CD4-positive, alpha-beta T cell treated with Interleukin-17A for 1 hour (primary cell): ENCODE measurements at regions not wholly inside any gene's neighbourhood (a gene's known extent, or its start where the extent isn't known, plus 50 kb on each side); places are given as distances from the start of the nearest gene placed in this dataset.

Experiments used
- DNase-seq: peaks from one replicate; pipeline ENCODE4 v3.0.0-alpha.2; 2020

DNA sequence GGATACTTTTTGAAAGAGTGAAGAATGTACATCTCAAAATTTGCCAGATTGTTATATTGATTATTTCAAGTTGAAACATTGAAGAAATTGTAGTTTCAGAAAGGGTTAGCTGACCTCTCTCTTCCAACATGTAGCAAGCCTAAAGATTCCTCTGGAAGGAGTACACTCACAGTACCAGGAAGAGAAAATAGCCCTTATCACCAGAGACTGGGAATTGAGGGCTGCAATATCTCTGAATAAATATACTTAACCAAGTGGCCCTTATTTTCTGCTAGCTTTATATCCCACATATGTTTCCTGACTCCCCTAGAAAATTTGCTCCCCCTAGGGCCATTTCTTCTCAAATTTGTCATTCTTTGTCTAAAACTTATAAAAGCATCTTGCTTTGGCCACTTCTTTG, 332.2 kb downstream of the GASK1B start:
- DNase-seq: no peak

DNA sequence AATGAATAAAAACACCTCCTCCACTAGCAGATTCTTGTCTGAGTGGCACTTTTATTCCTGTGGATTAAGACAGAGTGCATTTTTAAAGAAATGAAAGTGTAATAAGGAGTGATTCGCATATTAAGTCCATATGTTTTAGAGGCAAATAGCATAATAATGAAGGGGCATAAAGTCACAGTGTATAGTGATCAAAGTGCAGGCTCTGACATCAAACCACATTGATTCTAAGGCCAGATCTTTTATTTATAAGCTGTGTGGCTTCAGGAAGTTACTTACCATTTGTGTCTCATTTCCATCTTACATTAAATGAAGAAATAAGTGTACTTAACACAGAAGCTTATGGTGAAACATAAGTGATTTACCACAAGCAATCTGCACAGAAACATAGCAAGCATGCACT, 332.8 kb downstream of the GASK1B start:
- no peak for DNase-seq

DNA sequence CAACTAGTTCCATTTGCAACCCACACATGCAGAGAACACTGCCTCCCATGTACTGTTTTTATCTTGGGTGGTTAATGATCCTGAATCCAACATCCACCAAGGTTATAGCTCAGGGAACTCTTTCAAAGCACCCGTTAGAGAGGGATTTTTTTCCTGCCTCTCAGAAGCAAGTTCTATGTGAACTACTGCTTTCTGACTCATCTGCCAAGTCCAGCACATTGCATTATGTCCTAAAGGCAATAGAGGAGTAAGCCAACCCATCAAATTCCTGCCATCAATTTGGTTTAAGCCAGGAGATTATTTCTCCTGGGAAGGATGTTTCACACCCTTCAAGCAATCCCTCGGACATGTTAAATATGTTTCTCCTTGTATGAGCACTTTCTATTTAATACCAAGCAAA, 334.5 kb downstream of the GASK1B start:
- no peak for DNase-seq

DNA sequence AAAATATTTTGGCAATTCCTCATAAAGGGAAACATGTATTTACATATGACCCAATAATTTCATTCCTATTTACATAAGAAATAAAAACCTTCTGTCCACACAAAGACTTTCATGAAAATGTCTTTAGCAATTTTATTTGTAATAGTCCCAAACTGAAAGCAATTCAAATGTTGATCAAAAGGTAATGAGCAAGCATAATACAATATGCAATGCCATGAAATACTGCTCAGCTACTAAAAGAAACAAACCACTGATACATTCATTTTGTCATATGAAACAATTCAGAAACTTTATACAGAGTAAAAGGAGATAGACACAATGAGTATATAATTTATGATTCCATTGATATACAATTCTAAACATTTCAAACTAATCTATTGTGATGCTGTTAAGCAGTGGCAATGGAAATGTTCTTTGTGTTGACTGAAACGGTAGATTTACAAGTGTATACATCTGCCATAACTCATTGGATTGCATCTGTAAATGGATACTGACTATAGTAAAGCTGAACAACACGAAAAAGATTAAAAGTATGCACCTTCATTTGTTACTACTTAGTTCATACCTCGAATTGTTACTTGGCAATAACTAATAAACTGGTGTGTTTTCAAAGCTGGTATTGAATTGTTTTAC, 335.6 kb downstream of the GASK1B start:
- DNase-seq: no peak

DNA sequence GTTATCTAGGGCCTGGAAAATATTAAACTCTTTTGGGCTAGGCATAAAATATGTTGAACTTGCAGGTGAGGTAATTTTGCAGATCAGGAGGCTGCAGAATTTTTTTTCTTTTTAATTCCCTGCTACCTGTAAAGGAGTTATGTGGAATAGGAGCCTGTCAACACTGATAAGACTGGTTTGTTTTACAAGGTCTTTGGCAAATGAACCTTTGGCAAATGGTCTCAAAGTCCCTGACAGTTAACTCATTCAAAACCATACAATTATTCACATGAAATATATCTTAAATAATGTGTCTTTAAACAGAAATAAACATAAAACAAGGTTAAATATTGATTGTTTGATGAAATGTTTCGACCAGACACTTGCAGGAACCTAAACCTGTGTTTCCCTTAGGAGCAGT, 340.2 kb downstream of the GASK1B start:
- DNase-seq: no peak

DNA sequence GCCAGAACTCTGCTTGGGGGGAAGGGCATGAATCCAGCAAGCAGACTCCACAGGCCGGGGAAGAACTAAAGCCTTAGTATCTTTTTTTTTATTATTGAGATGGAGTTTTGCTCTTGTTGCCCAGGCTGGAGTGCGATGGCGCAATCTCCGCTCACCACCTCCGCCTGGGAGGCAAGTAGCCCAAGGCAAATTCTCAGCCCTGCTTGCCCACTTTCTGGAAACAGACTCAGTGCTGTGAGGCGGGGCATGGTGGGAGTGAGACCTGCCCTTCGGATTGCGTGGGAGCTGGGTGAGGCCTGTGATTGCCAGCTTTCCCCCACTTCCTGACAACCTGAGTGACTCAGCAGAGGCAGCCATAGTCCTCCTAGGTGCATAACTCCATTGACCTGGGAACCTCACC, 348.8 kb downstream of the GASK1B start:
- no peak for DNase-seq

DNA sequence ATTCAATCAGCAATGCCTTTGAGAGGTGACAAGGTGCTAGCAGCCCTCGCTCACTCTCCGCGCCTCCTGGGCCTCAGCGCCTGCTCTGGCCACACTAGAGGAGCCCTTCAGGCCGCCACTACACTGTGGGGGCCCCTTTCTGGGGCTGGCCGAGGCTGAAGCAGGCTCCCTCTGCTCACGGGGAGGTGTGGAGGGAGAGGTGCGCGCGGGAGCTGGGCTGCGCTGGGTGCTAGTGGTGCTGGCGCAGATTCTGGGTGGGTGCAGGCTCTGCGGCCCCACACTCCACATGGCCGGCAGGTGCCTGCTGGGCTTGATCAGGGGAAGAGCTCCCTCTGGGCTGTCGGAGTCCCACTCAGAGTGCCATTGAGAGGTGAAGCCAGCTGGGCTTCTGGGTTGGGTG, 351.0 kb downstream of the GASK1B start:
- no peak for DNase-seq

DNA sequence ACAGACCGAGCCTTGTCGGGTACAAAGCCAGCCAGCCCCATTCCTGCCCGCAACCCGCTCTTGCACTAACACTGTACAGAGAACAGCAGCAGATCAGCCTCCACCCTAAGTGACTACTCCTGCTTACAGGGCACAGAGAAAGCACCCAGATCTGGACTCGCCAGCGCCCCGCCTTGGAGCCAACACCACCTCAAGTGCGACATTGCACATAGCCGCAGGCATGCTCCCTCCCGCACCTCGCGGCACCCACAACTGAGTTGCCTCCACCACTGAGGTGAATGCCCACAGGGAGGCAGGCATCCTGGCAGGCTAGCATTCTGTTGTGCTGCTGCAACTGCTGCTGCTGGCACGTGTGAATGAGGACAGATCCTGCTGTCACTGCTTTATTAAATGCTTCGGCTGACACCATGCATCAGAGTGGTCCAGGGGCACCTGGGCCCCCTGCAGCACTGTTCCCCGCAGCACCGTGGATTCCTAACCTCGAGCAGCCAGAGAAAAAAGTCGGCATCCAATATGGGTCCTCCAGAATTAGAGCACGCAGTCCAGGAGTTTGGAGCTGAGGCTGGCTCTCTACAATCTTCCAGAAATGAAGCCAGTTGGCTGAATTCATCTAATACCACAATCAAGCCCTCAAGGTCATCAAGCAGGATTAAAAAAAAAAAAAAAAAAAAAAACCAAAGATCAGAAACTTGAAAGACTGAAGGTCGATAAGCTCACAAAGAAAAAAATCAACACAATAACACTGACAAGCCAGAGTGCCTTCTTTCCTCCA, 352.9 kb downstream of the GASK1B start:
- no peak for DNase-seq

DNA sequence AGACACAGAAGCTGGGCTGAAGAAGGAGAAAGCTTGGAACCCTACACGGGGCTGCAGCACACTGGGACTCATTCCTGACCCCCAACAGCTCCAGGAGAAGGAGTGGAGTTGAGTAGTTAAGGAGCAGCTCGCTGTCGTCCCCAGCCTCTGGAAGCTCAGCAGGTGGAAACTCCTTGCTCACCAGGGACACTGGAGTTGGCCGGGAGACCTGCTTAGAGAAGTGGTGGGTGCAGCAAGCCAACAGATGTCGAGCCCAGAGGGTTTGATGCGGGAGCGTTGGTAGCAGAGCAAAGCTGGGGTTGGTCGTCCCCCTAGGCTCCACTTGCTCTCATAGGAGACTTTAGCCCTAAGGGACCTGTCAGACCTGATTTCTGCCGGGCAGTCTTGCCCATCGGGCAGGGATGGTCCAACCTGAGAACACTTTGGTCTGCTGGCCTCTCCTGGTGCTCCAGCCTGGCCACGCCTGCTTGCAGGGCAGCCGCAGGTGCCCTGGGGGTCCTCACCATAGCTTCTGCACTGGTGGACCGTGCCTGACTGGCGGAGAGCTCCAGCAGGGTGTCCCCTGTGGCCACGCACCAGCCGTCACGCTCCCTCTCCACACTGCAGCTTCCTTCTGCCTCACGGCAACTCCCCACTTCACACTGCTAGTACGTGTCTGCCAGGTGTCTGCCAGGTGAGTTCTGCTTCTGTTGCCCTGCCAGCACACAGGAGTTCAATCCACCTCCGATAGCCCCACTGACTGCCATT, 353.7 kb downstream of the GASK1B start:
- no peak for DNase-seq

DNA sequence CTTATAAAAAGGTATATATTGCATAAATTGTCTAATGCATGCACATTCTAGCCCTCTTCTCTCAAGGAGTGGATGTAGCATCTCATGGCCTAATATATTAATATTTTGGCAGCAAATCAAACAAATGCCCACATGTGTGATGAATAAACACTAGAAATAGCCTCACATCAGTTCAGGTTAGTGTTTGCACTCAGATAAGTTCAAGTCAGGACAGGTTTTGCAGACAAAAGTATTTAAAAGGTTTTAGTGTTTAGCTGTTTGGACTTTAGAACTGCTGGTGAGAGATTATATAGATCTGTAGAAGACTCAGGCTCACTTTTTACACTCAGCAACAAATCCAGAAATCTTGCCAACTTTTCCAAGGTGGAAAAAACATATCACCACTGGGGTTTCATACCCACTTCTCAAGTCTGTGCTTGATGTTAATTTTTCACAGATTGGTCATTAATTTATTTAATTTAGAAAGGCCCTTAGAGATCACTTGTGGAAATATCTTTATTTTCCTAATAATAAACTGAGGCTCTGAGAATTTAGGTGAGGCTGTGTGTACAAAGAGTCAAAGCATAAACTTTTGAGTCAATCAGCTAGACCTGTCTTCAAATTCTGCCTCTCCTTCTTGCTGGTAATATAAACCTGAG, 362.6 kb downstream of the GASK1B start:
- no peak for DNase-seq

DNA sequence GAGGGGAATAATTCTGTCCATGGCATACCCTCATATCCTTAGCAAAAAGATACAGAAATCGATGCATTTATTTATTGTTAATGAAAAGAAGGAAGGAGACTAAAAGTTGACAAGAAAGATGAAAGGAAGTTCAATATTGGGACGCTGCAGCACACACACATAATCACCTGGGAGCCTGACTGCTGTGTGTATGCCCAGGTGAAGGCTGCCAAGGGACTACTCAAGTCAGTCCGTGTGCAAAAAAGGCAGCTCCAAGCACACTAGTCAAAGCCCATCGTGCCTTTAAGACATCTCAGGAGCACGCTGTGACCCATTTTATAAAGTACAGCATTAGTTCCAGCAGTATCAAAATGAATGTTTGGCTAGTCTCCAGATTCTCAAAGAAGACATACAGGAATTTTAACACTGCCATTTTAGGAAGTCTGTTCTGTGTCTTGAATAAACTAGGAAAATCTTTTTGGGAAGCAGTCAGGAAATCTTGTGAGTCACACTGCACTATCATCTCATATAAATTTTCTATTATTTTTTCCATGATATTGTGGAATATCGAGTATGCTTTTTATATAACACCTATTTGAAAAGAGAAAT, 363.9 kb downstream of the GASK1B start:
- DNase-seq: no peak

DNA sequence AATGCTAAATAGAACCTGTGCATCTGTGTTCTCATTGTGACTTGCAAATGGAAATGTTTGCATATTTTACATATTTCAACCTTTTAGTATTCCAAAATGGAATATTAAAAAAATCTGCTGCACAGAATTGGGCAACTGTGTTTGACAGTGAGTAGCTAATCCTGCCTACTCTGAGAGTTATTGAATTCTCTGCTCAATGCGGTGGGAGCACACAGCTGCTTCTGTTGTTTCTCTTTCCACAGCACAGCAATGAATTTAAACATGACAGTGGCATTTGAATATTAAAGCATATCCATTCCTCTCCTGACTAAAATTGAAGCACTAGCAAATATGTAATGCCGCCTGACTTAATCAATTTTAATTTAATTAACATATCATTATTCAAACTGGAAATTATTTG, 366.6 kb downstream of the GASK1B start:
- no peak for DNase-seq

DNA sequence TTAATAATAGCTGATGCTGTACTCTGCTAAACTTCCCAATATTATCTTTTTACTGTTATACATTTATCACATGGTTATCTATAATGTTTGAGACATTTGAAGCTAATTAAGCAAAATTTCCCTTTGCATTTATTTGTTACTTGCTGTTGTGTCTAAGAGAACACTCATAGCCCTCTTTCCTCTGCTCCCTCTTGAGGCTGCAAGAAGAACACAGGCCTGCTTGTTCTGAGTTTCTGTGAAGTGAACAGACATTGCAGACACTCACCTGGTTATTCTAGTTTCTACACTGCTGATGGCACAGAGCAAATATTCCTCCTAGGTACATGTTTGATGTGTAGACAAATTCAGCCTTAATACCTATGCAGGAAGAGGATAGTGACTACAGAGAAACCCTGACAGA, 367.8 kb downstream of the GASK1B start:
- no peak for DNase-seq

DNA sequence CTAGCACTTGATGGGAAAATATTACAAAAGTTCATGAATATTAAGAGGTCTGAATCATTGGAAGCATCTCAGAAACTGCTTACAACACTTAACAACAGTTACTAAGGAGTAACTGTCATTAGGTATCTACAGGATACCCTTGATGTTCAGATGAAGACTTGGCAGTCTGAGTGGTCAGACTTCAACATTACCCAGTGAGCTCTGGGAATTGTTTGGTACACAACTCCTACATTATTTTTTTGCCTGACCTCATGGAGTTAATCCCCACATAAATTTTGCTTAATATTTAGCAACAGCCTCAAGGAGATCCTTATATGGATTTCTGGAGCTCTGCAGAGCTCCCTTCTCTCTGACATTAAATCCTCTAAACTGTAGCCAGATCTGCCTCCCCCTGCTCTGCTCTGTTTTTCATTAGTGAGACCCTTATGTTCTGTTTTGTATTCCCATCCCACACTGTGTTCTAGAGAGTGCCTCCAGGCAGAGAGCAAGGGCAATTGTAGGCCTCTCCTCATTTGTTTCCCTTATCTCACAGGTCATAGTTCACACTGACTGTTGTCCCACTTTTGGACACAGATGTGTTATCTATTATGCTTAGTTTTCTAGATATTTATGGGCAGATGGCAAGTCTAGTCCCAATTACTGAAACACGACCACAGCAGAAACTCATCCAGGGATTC, 368.8 kb downstream of the GASK1B start:
- DNase-seq: no peak

DNA sequence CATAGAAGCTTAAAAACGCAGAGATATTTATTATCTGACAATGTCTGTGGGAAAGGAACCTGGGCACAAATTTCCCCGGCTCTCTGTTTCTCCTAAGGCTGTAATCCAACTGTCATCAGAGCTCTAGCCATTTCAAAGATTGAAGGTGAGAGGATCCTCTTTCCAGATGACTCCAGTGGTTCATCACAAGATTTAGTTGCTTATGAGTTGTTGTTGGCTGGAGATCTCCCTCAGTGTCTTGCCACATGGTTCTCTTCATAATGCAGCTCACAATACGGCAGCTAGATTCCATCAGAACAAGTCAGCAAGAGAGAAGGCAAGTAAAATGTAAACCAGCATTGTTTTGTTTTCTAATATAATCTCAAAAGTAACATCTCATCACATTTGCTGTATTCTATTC, 369.4 kb downstream of the GASK1B start:
- no peak for DNase-seq

DNA sequence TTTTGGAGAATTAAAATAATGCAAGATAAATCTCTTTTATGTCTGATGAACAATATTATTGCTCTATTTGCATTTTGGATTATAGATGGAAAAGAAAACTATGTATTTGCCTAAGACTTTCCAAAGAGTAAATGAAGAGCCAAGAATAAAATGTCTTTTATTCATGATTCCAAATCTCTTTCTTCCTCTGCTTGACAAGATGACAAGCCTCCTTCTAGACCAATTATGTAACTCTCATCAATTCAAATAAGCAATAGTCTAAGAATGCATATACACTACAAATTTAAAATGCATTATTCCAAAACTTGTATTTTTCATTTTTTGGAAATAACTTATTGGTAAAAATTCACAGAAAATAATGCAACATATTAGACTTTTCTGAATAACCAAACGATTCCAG, 377.3 kb downstream of the GASK1B start:
- DNase-seq: no peak

DNA sequence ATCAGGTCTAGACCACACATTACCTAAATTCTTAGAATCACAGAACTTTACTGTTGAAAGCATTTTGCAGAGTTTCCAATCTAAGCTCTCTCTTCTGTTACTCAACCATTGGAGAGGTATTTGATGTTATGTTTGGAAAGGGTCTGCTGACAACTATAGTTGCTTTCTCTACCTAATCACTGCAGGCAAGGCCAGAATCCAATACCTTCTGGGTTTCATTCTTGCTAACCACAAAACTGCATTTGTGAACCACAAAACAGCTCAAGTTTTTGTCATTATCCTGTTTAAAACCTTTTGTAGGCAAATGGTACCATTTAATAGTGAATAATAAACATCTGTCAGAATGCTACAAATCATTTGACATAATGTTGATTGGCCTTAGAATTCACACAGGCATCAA, 380.1 kb downstream of the GASK1B start:
- DNase-seq: no peak

DNA sequence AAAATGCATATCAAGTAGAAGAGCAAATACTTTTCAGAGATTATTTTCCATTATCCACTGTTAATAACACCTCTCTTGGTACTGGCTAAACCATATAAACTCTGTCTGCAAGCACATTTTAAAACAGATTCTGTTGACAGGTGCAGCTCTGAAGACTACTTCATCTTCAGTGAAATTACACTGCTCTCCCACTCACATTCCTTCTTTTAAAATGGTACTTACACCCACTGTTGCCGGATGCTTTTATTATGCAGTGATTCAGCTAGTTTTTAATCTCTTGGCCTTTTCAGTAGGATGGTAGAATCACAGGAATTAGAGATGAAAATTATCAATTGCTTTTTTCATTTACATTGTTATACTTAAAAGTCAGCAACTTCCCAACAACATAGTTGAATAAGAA, 381.6 kb downstream of the GASK1B start:
- DNase-seq: no peak

DNA sequence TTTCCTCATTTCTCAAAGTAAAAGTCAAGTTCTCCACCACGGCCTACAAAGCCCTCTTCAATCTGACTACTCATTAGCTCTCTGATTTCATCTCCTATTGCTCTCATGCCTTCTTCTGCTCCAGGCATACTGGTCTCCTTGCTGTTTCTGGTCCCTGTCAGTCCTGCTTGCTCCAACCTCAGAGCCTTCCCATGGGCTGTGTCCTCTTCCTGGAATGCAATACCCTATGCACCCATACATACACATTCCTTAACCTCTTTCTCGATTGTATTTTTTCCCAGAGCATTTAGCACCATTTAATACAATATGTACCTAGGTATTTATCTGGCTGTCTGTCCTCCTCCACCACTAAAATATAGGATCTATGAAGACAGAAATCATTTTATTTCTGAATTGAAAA, 385.2 kb downstream of the GASK1B start:
- no peak for DNase-seq

DNA sequence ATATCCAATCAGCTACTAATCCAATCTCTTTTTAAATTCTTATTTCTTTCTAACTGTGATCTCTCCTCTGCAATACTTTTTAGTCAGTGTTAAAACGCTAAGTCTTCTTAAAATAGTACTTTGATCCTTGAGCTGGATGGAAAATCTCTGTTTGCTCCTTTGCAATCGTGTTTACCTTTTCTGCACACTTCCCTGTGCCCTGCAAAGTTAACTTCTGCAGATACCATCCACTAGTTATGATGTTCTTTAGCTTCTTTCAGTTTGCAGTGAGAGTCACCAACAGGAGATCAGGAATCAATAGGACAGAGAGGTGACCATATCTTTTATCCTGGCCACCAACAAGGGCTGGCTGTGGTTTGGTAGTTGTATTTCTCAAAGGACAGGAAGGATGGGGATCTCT, 391.5 kb downstream of the GASK1B start:
- DNase-seq: no peak

DNA sequence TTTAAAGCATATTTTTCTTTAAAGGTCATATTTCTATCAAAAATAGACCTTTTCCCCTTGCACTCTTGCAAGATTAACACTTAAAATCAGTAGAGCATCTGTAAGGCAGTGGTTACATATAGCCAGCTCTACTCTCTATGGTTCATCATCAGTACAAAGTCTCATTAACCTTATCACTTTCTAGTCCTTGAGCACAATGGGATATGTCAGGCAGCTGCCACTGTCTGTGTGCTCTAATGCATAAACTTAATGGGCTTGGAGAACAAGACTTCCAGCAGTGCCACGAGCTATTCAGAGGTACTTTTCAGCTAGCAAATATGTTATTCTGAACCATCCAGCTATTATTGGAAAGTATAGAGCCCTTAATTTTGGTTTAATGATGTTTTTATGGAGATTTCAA, 393.7 kb downstream of the GASK1B start:
- DNase-seq: no peak

DNA sequence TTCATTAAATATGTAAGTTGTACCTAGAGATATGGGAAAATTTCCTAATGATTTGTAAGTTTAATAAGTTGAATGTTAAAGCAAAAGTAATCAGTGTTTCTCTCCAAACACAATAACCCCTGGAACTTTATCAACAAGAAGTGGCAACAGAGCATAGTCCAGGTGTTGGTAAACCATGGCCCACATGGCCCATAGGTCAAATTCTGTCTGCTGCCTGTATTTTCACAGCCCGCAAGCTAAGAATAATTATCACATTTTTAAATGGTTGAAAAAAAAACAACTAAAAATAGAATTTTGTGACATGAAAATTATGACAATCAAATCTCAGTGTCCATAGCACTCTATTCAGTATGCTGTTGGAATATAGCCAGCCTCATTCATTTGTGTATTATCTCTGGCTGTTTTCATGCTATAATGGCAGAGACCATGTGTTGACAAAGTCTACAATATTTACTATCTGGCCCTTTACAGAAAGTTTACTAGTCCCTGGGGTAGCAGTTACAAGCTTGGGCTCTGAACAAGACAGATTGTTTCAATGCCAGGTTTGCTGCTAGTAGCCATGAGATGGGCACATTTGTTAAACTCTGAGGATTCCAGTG, 395.8 kb downstream of the GASK1B start:
- DNase-seq: no peak
